CD8-positive, alpha-beta memory T cell (primary cell): ENCODE measurements at regions not wholly inside any gene's neighbourhood (a gene's known extent, or its start where the extent isn't known, plus 50 kb on each side); places are given as distances from the start of the nearest gene placed in this dataset.
"Not testable (repeated sequence)": the region's sequence is repeated elsewhere in the genome, so short reads cannot be mapped to it uniquely, and the experiment has no call there.

ENCODE experiments used
- CTCF ChIA-PET: fragments of 350-600 bp; sonication (Branson Sonifier 250); formaldehyde crosslinking; loops from one replicate; lab custom pipeline; 2021; ENCODE audit warnings: antibody characterized with exemption; lab: Charles Lee
- POLR2A ChIA-PET: fragments of 350-600 bp; sonication (Branson Sonifier 250); formaldehyde crosslinking; loops from one replicate; lab custom pipeline; 2021; ENCODE audit warnings: antibody characterized with exemption; lab: Charles Lee
- DNase-seq, 5 donors: peaks; one replicate each; pipeline versions ENCODE4 v3.0.0 to v3.0.0-alpha.2; 2020 to 2022; ENCODE audit warnings: mixed read lengths in 1 of 5
- H3K27ac ChIP-seq: one replicate; pipeline ENCODE4 v1.7.0; 2013; ENCODE audit warnings: low read depth, mild to moderate bottlenecking, low read length, moderate library complexity
- H3K27me3 ChIP-seq: 2 replicates; pipeline ENCODE4 v1.7.0; 2013; ENCODE audit warnings: low read length, mild to moderate bottlenecking; ENCODE audit not compliant: insufficient read depth, poor library complexity, severe bottlenecking
- H3K36me3 ChIP-seq: 2 replicates; pipeline ENCODE4 v1.7.0; 2013; ENCODE audit warnings: mild to moderate bottlenecking, low read length, moderate library complexity; ENCODE audit not compliant: insufficient read depth
- H3K4me1 ChIP-seq: 2 replicates; pipeline ENCODE4 v1.7.0; 2013; ENCODE audit warnings: mild to moderate bottlenecking, low read length, moderate library complexity; ENCODE audit not compliant: insufficient read depth
- H3K4me3 ChIP-seq: 2 replicates; pipeline ENCODE4 v1.7.0; 2013; ENCODE audit warnings: mild to moderate bottlenecking, low read length
- H3K9me3 ChIP-seq: 2 replicates; pipeline ENCODE4 v1.7.0; 2013; ENCODE audit warnings: mild to moderate bottlenecking, low read length
- H3K27ac Mint-ChIP-seq, 8 donors: one replicate each; pipeline ENCODE4 v1.8.0; 2020 to 2021; ENCODE audit warnings: mixed read lengths in 8 of 8, mild to moderate bottlenecking in 6 of 8, inconsistent platforms in 3 of 8, moderate library complexity in 3 of 8
- H3K27me3 Mint-ChIP-seq, 2 donors: one replicate each; pipeline ENCODE4 v1.8.0; 2020 to 2021; ENCODE audit warnings: mixed read lengths in 2 of 2, mild to moderate bottlenecking in 1 of 2, moderate library complexity in 1 of 2
- H3K36me3 Mint-ChIP-seq, 3 donors: one replicate each; pipeline ENCODE4 v1.8.0; 2020 to 2021; ENCODE audit warnings: mixed read lengths in 3 of 3, inconsistent platforms in 1 of 3, mild to moderate bottlenecking in 1 of 3
- H3K4me1 Mint-ChIP-seq, 3 donors: one replicate each; pipeline ENCODE4 v1.8.0; 2020 to 2021; ENCODE audit warnings: mixed read lengths in 3 of 3, inconsistent platforms in 1 of 3, mild to moderate bottlenecking in 1 of 3
- H3K4me3 Mint-ChIP-seq, 7 donors: one replicate each; pipeline ENCODE4 v1.8.0; 2020 to 2021; ENCODE audit warnings: mixed read lengths in 7 of 7, mild to moderate bottlenecking in 6 of 7, moderate library complexity in 4 of 7, inconsistent platforms in 2 of 7
- H3K9me3 Mint-ChIP-seq, 5 donors: one replicate each; pipeline ENCODE4 v1.8.0; 2020 to 2022; ENCODE audit warnings: mixed read lengths in 5 of 5, mild to moderate bottlenecking in 3 of 5, moderate library complexity in 2 of 5, inconsistent platforms in 1 of 5

DNA sequence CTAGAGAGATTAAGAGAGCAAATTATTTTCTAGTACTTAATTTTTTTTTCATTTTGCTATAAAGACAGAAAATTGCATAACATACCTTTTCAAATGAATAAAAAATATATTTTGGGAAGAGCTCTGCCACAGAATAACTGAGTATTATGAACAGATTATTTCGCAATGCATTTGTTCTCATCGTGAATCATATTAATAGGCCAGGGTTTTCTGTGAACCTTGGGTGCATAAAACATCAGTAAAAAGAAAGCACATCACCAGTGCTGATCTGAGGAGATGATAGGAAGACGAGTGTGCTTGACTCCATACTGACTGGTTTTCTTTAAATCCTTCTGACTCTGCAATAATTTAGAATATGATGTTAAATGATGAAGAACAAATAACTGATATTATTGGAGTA lies 409.1 kb downstream of the CPS1 start:
- H3K9me3 Mint-ChIP-seq: peaks cover 2 to 19% (median 4%) of the 10 kb centered on the region in 5 donors
- ChIA-PET CTCF (no interaction called here), POLR2A (no interaction called here)
- Histone ChIP-seq H3K27ac (no peak overlapping the region), H3K36me3 (no peaks in the 10 kb centered on the region), H3K9me3 (no peaks in the 10 kb centered on the region), H3K4me1 (no peaks in the 10 kb centered on the region), H3K4me3 (no peak overlapping the region), H3K27me3 (no peaks in the 10 kb centered on the region)
- no peak overlapping the region for H3K4me3 Mint-ChIP-seq
- no peak for DNase-seq
- H3K4me1 Mint-ChIP-seq: no peaks in the 10 kb centered on the region
- no peaks in the 10 kb centered on the region for H3K27me3 Mint-ChIP-seq
- no peaks in the 10 kb centered on the region for H3K36me3 Mint-ChIP-seq
- no peak overlapping the region for H3K27ac Mint-ChIP-seq

DNA sequence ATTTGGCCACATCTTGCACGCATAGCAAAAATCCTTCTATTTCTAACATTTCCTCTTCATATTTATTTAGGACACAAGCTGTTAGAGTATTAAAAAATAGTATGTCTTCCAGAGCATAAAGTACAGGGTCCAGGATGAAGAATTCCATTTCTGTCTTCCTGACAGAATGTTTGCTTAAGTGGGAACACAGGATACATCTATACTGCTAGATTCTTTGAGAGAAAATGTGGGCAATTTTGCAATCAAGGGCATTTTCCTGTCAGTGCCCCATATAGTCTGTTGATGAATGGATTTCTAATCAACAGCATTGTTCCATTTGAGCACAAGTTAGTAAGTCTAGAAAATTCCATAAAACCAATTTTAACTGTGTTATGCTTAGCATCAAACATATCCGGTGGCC lies 409.9 kb downstream of the CPS1 start:
- H3K4me1 Mint-ChIP-seq: no peaks in the 10 kb centered on the region
- CTCF ChIA-PET: no interaction called here
- POLR2A ChIA-PET: no interaction called here
- Histone ChIP-seq H3K9me3 (no peaks in the 10 kb centered on the region), H3K27me3 (no peaks in the 10 kb centered on the region), H3K27ac (no peak overlapping the region), H3K36me3 (no peaks in the 10 kb centered on the region), H3K4me3 (no peak overlapping the region), H3K4me1 (no peaks in the 10 kb centered on the region)
- DNase-seq: no peak
- no peak overlapping the region for H3K27ac Mint-ChIP-seq
- no peak overlapping the region for H3K4me3 Mint-ChIP-seq
- H3K36me3 Mint-ChIP-seq: no peaks in the 10 kb centered on the region
- peaks cover 2 to 23% (median 4%) of the 10 kb centered on the region in 5 donors for H3K9me3 Mint-ChIP-seq
- no peaks in the 10 kb centered on the region for H3K27me3 Mint-ChIP-seq

GRCh38 chr2:210971431-210971830 lies 415.0 kb downstream of the CPS1 start:
- ChIA-PET CTCF (no interaction called here), POLR2A (no interaction called here)
- no peaks in the 10 kb centered on the region for H3K27me3 Mint-ChIP-seq
- H3K27ac ChIP-seq: no peak overlapping the region
- no peaks in the 10 kb centered on the region for H3K36me3 ChIP-seq
- H3K4me1 Mint-ChIP-seq: no peaks in the 10 kb centered on the region
- no peak overlapping the region for H3K27ac Mint-ChIP-seq
- DNase-seq: no peak
- H3K36me3 Mint-ChIP-seq: no peaks in the 10 kb centered on the region
- no peak overlapping the region for H3K4me3 ChIP-seq
- H3K9me3 ChIP-seq: no peaks in the 10 kb centered on the region
- no peaks in the 10 kb centered on the region for H3K27me3 ChIP-seq
- peaks cover 0 to 13% (median 1%) of the 10 kb centered on the region in 5 donors for H3K9me3 Mint-ChIP-seq
- no peaks in the 10 kb centered on the region for H3K4me1 ChIP-seq
- H3K4me3 Mint-ChIP-seq: no peak overlapping the region

- H3K4me3 ChIP-seq, CTCF ChIA-PET, H3K27ac ChIP-seq, DNase-seq, H3K4me1 ChIP-seq, H3K9me3 ChIP-seq, H3K27ac Mint-ChIP-seq, H3K36me3 ChIP-seq, H3K36me3 Mint-ChIP-seq, POLR2A ChIA-PET, H3K4me1 Mint-ChIP-seq, H3K4me3 Mint-ChIP-seq, H3K27me3 ChIP-seq, H3K27me3 Mint-ChIP-seq: not testable (repeated sequence)
- peaks cover 4 to 18% (median 10%) of the 10 kb centered on the region in 5 donors for H3K9me3 Mint-ChIP-seq
Measured at GRCh38 chr2:210986806-210987205, 430.4 kb downstream of the CPS1 start.

DNA sequence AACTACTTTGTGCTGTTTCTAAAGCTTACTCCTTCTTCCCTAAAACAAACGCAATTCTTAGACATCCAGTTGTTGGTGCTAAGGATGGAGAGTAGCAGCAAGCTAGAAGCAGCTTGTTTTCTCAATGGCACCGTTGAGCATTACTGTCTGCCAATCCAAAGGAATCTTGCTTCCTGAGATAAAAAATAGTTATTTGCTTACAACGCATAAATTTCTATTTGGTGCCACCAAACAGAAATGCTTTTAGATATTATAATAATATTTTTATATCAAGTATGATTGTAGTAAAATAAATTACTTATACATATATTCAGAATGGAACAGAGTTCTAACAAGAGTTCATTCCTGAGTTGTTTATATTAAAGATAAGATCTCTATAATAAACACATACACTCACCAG lies 434.7 kb downstream of the CPS1 start:
- no peaks in the 10 kb centered on the region for H3K27me3 Mint-ChIP-seq
- no peaks in the 10 kb centered on the region for H3K36me3 Mint-ChIP-seq

DNA sequence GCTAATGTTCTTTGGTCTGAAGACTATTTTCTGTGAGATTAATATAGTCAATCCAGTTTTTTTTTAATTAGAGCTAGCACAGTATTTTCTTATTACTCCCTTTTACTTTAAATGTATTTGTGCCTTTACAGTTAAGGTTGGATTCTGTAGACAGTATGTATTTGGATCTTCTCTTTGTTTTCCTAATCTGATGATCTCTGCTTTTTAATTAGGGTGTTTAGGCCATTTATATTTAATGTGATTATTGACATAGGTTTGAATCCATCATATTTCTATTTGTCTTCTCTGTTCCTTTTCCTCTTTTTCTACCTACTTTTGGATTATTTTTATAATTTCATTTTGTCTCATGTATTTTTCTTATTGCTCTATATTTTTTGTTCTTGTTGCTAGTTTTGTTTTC lies 437.7 kb downstream of the CPS1 start:
- ChIA-PET POLR2A (no interaction called here), CTCF (no interaction called here)
- DNase-seq: no peak
- Mint-ChIP-seq H3K27ac (no peak overlapping the region), H3K9me3 (peaks cover under 1 to 34% (median 9%) of the 10 kb centered on the region in 5 donors), H3K27me3 (no peaks in the 10 kb centered on the region), H3K4me1 (no peaks in the 10 kb centered on the region), H3K4me3 (no peak overlapping the region), H3K36me3 (no peaks in the 10 kb centered on the region)
- Histone ChIP-seq H3K27me3 (no peaks in the 10 kb centered on the region), H3K4me3 (no peak overlapping the region), H3K27ac (no peak overlapping the region), H3K36me3 (no peaks in the 10 kb centered on the region), H3K4me1 (no peaks in the 10 kb centered on the region), H3K9me3 (no peaks in the 10 kb centered on the region)

More for the DNA sequence above, 434.7 kb downstream of the CPS1 start:
- Histone ChIP-seq H3K9me3 (no peaks in the 10 kb centered on the region), H3K4me1 (no peaks in the 10 kb centered on the region), H3K36me3 (no peaks in the 10 kb centered on the region), H3K27ac (no peak overlapping the region), H3K4me3 (no peak overlapping the region), H3K27me3 (no peaks in the 10 kb centered on the region)
- H3K27ac Mint-ChIP-seq: no peak overlapping the region
- POLR2A ChIA-PET: no interaction called here
- CTCF ChIA-PET: no interaction called here
- H3K4me1 Mint-ChIP-seq: no peaks in the 10 kb centered on the region
- H3K9me3 Mint-ChIP-seq: peaks cover 4 to 33% (median 9%) of the 10 kb centered on the region in 5 donors
- no peak for DNase-seq
- H3K4me3 Mint-ChIP-seq: no peak overlapping the region

- ChIA-PET POLR2A (no interaction called here), CTCF (no interaction called here)
- Mint-ChIP-seq H3K27ac (no peak overlapping the region), H3K36me3 (no peaks in the 10 kb centered on the region), H3K4me3 (no peak overlapping the region), H3K9me3 (peaks cover 0 to 34% (median 6%) of the 10 kb centered on the region in 5 donors), H3K27me3 (no peaks in the 10 kb centered on the region), H3K4me1 (no peaks in the 10 kb centered on the region)
- no peak overlapping the region for H3K27ac ChIP-seq
- no peaks in the 10 kb centered on the region for H3K36me3 ChIP-seq
- H3K27me3 ChIP-seq: no peaks in the 10 kb centered on the region
- no peaks in the 10 kb centered on the region for H3K9me3 ChIP-seq
- H3K4me1 ChIP-seq: no peaks in the 10 kb centered on the region
- no peak for DNase-seq
- H3K4me3 ChIP-seq: no peak overlapping the region
Measured at GRCh38 chr2:210997373-210997772, 441.0 kb downstream of the CPS1 start.

GRCh38 chr2:210998334-210998733 lies 441.9 kb downstream of the CPS1 start:
- no peak for DNase-seq
- no peaks in the 10 kb centered on the region for H3K9me3 ChIP-seq
- H3K4me3 Mint-ChIP-seq: no peak overlapping the region
- H3K36me3 ChIP-seq: no peaks in the 10 kb centered on the region
- CTCF ChIA-PET: no interaction called here
- no peaks in the 10 kb centered on the region for H3K4me1 Mint-ChIP-seq
- H3K27me3 ChIP-seq: no peaks in the 10 kb centered on the region
- no peaks in the 10 kb centered on the region for H3K36me3 Mint-ChIP-seq
- H3K4me1 ChIP-seq: no peaks in the 10 kb centered on the region
- H3K9me3 Mint-ChIP-seq: peaks cover 0 to 27% (median 6%) of the 10 kb centered on the region in 5 donors
- H3K27ac Mint-ChIP-seq: no peak overlapping the region
- no peak overlapping the region for H3K4me3 ChIP-seq
- no peak overlapping the region for H3K27ac ChIP-seq
- POLR2A ChIA-PET: no interaction called here
- no peaks in the 10 kb centered on the region for H3K27me3 Mint-ChIP-seq

DNA sequence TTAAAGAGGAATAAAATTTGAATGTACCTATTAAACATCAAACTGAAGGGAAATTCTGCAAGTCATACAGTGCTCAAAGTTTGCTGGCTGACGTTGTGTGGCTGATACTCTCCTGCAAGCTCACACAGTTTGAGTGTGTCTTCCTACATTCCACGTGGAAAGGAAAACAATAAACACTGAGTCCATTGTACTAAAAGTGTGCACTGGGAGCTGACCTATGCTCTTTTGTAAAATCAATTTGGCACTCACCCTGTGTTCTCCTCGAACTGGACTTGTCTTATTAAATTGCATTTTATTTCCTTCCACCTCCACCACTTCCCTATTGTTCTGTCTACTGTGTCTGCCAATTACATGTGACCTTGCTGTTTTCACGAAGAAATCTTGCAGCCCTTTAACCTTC lies 458.0 kb downstream of the CPS1 start:
- Mint-ChIP-seq H3K4me3 (no peak overlapping the region), H3K36me3 (no peaks in the 10 kb centered on the region), H3K4me1 (no peaks in the 10 kb centered on the region), H3K27ac (no peak overlapping the region), H3K27me3 (no peaks in the 10 kb centered on the region), H3K9me3 (peaks cover 0 to 10% (median 0%) of the 10 kb centered on the region in 5 donors)
- H3K36me3 ChIP-seq: no peaks in the 10 kb centered on the region
- no peak overlapping the region for H3K27ac ChIP-seq
- no peaks in the 10 kb centered on the region for H3K27me3 ChIP-seq
- no peak for DNase-seq
- no peak overlapping the region for H3K4me3 ChIP-seq
- no peaks in the 10 kb centered on the region for H3K4me1 ChIP-seq
- H3K9me3 ChIP-seq: no peaks in the 10 kb centered on the region
- POLR2A ChIA-PET: no interaction called here
- CTCF ChIA-PET: no interaction called here
